Kidney tubule cell (primary cell): ENCODE measurements at regions not wholly inside any gene's neighbourhood (a gene's known extent, or its start where the extent isn't known, plus 50 kb on each side); places are given as distances from the start of the nearest gene placed in this dataset.

Experiments
- DNase-seq: peaks from one replicate; pipeline ENCODE4 v3.0.0-alpha.2; 2018; ENCODE audit warnings: low spot score

DNA sequence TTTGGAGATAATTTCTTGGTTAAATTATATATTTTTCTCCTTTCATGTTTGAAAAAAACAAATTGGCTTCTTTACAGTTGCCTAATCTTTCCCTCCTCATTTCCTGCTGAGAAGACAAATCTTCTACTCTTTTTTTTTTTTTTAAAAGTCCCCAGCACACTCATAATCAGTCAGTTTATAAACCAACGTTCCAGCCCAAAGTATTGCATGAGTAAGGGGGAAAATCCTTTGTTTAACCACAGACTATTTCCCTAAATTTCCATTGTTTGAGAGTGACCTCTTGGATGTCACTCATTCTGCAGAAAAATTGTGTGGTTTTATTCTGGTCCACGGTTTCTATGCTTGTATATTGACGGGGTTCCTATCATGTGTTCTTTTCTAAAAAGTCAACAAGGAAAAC lies 55.1 kb upstream of the TLR4 start:
- no peak for DNase-seq

GRCh38 chr9:117644932-117645636 lies 59.1 kb upstream of the TLR4 start:
- no peak for DNase-seq

- peak; percentile 68 for DNase-seq
Observed at GRCh38 chr9:117644133-117644931, 59.9 kb upstream of the TLR4 start.

- DNase-seq, result no peak
Observed at GRCh38 chr9:117643288-117643654, 60.9 kb upstream of the TLR4 start.

DNA sequence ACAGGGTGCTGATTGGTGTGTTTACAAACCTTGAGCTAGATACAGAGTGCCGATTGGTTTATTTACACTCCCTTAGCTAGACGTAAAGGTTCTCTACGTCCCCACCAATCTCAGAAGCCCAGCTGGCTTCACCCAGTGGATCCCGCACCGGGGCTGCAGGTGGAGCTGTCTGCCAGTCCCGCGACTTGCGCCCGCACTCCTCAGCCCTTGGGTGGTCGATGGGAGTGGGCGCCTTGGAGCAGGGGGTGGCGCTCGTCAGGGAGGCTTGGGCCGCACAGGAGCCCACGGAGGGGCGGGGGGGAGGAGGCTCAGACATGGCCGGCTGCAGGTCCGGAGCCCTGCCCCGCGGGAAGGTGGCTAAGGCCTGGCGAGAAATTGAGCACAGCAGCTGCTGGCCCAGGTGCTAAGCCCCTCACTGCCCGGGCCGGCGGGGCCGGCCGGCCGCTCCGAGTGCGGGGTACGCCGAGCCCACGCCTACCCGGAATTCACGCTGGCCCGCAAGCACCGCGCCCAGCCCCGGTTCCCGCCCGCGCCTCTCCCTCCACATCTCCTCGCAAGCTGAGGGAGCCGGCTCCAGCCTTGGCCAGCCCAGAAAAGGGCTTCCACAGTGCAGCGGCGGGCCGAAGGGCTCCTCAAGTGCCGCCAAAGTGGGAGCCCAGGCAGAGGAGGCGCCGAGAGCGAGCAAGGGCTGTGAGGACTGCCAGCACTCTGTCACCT lies 61.5 kb upstream of the TLR4 start:
- peak; percentile 23 for DNase-seq

DNA sequence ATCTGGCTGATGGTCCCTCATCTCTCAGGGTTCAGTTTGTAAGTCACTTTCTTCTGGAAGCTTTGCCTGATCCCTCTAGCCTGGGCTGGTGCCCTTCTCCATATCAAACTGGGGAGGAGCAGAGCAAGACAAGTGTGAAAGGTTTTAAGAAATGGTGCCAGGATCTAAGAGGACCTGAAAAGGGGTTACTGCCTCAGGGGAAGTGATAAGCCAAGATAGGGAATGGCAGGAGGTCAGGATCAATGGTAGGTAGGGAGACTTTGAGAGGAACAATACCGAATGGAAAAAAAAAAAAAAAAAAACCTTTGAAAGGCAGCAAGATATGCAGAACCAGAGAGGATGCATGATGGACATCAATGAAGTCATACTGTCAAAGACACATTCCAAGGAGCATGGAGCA lies 67.5 kb upstream of the TLR4 start:
- no peak for DNase-seq

GRCh38 chr9:117625154-117625553 lies 79.0 kb upstream of the TLR4 start:
- no peak for DNase-seq

DNA sequence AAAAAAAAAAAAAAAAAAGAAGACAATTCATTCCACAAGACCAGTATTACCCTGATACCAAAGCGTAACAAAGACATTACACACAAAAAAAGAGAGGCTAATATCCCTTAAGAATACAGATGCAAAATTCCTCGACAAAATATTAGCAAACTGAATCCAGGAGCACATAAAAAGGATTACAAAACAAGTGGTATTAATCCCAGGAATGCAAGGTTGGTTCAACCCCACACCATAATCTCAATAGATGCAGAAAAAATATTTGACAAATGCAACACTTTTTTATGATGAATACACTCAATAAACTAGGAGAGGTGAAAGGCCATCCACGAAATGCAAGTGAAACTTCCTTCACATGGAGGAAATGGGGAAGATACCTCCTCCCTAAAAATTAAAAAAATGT lies 80.1 kb upstream of the TLR4 start:
- DNase-seq, result no peak

GRCh38 chr9:117622347-117622746 lies 81.9 kb upstream of the TLR4 start:
- no peak for DNase-seq

DNA sequence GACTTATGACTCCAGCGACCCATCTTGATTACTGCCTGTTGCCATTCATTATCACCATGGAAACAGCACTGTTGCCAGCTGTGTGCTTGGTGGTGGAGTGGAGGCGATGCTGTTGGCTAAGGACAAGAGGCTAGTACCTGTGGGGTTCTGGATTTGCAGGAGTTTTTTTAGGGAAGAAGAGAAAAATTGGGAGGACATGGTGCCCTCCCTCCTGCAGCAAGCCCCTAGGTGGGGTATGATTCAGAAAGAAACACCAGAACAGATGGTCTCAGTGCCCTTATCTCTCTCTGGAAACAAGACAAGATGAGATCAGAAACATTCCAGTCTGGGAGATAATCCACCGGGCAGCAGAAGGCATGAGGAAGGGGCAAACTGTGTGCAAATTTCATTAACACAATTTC lies 87.8 kb upstream of the TLR4 start:
- no peak for DNase-seq

DNA sequence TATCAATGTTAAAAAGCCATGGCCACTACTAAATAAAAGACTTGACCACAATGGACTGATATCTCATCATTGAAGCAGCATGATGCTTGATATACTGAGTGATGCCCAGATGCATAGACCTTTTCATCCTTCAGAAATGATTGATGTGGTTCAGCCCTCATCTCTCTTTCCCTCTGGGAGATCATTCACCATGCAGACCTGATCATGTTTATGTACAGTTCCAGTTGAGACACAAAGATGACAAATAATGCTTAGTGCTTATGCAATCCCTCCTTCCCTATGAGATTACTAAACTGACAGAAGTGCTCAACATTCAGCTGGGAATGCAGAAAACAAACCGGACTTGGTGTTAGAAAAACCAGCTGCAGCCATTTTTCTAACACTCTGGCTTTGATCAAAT lies 91.9 kb upstream of the TLR4 start:
- no peak for DNase-seq

DNA sequence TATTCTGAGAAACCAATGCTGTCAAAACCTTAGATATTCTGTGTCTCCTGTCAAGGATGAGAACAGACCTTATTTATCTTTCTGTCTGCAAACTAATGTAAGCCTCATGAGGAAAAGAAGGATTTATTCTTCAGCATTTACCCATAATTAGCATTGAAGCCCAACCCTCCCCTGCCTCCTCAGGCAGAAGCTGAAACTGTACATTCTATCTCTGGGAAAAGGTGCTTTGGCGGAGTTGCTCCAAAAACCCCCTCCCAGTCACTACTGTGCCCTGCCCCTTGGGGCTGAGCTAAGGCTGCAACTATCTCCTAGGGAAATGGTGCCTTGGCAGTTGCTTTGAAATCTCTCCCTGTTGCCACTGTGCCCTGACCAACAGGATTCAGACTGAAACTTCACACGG lies 106.2 kb upstream of the TLR4 start:
- no peak for DNase-seq

- DNase-seq, result no peak
Observed at GRCh38 chr9:117596678-117597077, 107.5 kb upstream of the TLR4 start.

DNA sequence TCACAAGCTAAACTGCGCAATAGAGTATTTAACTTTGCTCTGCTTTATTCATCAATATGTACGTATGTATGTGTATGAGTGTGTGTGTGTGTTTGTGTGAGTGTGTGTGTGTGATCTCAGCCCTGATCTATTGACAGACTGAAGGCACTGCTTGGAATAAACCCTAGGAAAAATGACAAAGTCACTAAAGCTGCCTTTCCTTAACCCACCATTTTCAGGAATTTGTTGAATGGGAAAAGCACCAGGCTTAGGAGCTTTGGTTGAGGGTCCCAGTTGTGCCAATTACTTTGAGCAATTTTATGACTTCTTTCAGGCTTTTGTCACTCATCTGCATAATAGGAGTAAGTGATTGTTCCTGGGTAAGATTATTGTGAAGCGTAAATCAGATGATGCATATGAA lies 108.6 kb upstream of the TLR4 start:
- DNase-seq, result no peak

DNA sequence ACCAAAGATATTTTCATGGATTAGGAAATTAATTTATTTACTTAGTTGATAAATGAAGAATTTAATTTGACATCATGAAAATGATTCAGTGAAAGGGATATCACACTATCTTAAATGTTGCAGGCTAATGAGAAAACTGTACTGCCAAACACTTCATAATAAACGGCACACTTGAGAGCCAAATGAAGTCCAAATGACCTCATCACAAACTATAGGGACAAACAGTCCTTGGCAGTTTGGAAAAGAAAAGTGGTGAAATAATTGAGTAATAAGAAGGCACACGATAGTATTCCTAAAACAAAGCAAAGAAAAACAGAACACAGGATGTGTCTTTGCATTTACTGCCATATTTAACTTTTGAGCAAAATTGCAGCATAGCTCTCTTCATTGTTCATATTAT lies 116.9 kb upstream of the TLR4 start:
- no peak for DNase-seq

- DNase-seq, result no peak
Observed at GRCh38 chr9:117574099-117574498, 130.1 kb upstream of the TLR4 start.

DNA sequence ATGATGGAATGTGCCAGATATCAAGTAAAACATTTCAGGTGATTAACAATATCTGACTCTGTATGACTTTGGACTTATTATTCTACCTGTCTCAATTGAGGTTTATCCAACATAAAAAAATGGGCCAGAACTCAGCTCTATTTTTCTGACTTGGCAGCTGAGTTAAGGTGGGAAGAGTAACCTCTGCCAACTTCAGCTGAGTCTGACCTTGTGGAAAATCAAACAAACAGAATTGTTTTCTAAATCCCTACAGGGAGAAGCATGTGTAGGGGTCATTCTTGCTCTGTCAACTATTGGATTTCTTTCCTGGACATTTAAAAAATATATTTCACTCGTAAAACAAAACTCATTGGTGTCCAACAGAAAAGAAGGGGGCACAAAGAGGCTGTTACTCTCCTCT lies 139.4 kb upstream of the TLR4 start:
- no peak for DNase-seq

GRCh38 chr9:117561761-117562160 lies 142.4 kb upstream of the TLR4 start:
- DNase-seq, result no peak

DNA sequence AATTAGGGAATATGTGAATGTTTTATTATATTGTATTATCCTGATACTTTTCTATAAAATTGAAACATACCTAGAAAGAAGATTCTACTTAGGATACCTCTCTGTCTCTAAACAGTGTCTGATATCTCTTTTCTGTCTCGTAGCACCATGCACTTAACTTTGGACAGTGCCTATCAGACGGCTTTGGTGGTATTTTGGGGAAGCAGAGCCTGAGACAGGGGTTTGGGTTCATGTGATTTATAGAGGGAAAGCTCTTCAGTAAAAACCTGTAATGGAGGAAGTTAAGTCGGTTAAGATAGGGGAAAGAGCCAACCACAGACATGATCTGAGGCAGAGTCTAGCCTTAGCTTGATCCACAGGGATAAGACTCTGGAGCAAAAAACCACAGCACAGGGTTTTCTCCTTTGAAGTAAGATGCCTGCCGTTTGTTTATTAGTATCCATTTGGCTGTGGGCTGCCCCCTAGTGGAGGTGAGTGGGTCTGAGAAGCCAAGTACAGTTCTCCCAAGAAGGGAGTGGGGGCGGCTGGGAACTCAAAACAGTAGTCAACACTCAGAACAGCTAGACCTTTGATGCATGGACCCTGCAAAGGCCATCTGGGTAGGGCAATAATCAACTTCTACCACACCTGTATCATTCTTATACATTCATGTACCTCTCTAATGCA lies 141.2 kb upstream of the ASTN2 start:
- peak; percentile 62 for DNase-seq

- peak; percentile 43 for DNase-seq
Observed at GRCh38 chr9:117552811-117553210, 138.0 kb upstream of the ASTN2 start.

DNA sequence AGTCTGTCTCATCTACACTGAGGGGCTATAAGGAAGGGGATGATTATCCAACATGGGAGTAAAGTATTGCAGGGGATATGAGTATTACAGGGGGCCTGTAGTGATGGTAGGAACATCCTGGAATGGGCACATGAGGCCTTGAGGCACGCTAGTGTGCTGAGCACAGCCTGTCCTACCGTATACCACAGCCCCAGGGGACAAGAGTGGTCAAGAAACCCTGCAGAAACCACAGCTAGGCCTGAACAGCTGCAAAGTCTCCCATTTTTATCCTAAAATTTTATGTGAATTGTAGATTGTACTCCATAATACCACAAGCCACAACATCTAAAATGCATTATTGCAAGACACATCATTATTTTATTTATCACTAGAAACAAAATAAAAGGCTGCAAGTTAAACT lies 136.3 kb upstream of the ASTN2 start:
- DNase-seq, result no peak

GRCh38 chr9:117549444-117549843 lies 134.6 kb upstream of the ASTN2 start:
- no peak for DNase-seq

DNA sequence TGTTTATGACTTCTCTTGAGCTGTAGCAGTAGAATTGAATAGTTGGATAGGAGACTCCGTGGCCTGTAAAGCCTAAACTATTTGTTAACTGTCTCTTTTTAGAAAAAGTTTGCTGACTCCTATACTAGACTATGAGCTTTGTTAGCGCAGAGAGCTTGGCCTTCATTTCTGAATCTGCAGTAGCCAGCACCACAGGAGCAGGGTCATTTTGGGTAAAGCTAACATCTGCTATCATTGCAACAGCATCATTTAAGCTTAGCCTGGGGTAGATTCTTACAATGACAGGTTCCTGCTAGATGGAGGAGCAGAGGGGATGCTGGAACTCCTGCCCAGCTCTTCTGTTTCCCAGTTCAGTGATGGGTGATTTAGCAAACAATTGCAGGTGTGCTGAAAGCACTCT lies 133.7 kb upstream of the ASTN2 start:
- no peak for DNase-seq
